Nephron (organoid): ENCODE measurements at regions not wholly inside any gene's neighbourhood (a gene's known extent, or its start where the extent isn't known, plus 50 kb on each side); places are given as distances from the start of the nearest gene placed in this dataset.

Experiments
- H3K27ac Mint-ChIP-seq, 3 experiments: 2 replicates each; pipeline ENCODE4 v1.8.0; 2020; ENCODE audit warnings: mixed read lengths in 3 of 3, mild to moderate bottlenecking in 2 of 3, moderate library complexity in 1 of 3
- H3K27me3 Mint-ChIP-seq: 2 replicates; pipeline ENCODE4 v1.8.0; 2021; ENCODE audit warnings: low read depth, mild to moderate bottlenecking, moderate library complexity, mixed read lengths
- H3K36me3 Mint-ChIP-seq: 2 replicates; pipeline ENCODE4 v1.8.0; 2020; ENCODE audit warnings: low read depth, mixed read lengths
- H3K4me1 Mint-ChIP-seq: 2 replicates; pipeline ENCODE4 v1.8.0; 2020; ENCODE audit warnings: mixed read lengths
- H3K4me3 Mint-ChIP-seq, 3 experiments: 2 replicates each; pipeline ENCODE4 v1.8.0; 2020; ENCODE audit warnings: mild to moderate bottlenecking in 3 of 3, mixed read lengths in 3 of 3, moderate library complexity in 2 of 3
- H3K9me3 Mint-ChIP-seq: 2 replicates; pipeline ENCODE4 v1.8.0; 2020; ENCODE audit warnings: mixed read lengths
- TF ChIP-seq, protein P1 (sequence below), 3 experiments: fragments of 200-600 bp; sonication (generic); IDR thresholded peaks; one replicate each; pipeline ENCODE4 v1.5.0; 2021; ENCODE audit warnings: antibody characterized with exemption in 3 of 3; ENCODE audit not compliant: unreplicated experiment in 3 of 3

DNA sequence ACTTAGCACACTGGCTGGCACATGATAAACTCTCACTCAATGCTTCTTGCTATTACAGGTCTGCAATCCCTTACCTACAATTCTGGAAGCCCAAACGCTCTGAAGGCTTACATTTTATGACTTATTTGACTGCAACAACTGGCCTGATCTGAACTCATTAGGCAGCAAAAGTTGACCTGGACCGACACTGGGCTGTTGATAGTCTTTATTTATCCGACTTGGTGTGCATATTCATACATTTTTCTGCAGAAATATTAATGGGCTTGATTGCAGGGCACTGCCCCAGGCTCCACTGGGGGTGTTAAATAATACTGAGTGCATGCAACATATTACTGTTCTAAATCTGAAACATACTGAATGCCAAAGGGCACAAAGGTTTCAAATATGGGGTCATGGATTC lies 1076.7 kb downstream of the BCL11B start:
- Mint-ChIP-seq H3K36me3 (no peaks in the 10 kb centered on the region), H3K27ac (no peak overlapping the region), H3K27me3 (peaks cover 16% of the 10 kb centered on the region), H3K9me3 (no peaks in the 10 kb centered on the region), H3K4me3 (no peak overlapping the region), H3K4me1 (no peaks in the 10 kb centered on the region)
- TF ChIP-seq, protein P1, sequence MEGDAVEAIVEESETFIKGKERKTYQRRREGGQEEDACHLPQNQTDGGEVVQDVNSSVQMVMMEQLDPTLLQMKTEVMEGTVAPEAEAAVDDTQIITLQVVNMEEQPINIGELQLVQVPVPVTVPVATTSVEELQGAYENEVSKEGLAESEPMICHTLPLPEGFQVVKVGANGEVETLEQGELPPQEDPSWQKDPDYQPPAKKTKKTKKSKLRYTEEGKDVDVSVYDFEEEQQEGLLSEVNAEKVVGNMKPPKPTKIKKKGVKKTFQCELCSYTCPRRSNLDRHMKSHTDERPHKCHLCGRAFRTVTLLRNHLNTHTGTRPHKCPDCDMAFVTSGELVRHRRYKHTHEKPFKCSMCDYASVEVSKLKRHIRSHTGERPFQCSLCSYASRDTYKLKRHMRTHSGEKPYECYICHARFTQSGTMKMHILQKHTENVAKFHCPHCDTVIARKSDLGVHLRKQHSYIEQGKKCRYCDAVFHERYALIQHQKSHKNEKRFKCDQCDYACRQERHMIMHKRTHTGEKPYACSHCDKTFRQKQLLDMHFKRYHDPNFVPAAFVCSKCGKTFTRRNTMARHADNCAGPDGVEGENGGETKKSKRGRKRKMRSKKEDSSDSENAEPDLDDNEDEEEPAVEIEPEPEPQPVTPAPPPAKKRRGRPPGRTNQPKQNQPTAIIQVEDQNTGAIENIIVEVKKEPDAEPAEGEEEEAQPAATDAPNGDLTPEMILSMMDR (IDR thresholded peaks at IDR 0.05; ENCODE audit: unreplicated experiment in 3 of 3): no peak

DNA sequence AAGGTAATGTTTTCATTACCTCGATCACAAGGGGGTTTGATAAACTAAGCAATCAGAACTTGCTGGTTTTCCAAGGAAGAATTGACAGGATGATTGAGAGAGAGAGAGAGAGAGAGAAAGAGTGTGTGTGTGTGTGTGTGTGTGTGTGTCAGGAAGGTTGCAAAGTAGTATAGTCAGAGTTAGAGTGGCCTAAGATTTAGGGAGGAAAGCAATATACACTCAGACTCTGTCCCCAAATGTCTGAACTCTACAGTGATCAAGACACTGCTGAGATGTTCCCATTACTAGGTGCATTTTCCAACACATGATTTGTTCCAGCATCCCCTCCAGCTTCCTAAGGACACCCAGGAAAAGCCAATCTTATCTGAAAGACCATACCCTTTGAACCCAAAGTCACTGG lies 1074.1 kb downstream of the BCL11B start:
- Mint-ChIP-seq H3K27ac (no peak overlapping the region), H3K9me3 (no peaks in the 10 kb centered on the region), H3K4me3 (no peak overlapping the region), H3K4me1 (no peaks in the 10 kb centered on the region), H3K27me3 (peaks cover 30% of the 10 kb centered on the region), H3K36me3 (no peaks in the 10 kb centered on the region)
- TF ChIP-seq, protein P1 (IDR thresholded peaks at IDR 0.05; ENCODE audit: unreplicated experiment in 3 of 3): no peak

DNA sequence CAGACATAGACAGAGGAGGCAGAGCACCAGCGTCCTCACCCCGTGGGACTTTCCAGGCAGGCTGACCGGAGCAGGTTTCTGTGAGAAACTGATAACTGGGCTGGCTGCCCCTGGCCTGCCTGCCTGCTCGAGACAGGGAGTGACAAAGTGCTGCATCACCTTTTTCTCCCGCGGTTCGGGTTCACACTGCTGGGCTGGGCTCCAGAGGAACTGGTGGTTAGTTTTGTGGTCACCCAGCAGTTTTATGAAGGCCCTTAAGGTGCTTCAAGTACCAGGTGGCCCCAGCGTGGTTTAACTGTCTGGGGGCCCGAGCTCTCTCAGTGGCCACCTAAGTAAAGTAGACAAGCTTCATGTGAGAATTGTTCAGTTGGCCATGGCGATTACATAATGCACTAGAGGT lies 1073.6 kb downstream of the BCL11B start:
- Mint-ChIP-seq H3K4me3 (no peak overlapping the region), H3K27ac (no peak overlapping the region), H3K27me3 (peaks cover 31% of the 10 kb centered on the region), H3K9me3 (no peaks in the 10 kb centered on the region), H3K36me3 (no peaks in the 10 kb centered on the region), H3K4me1 (no peaks in the 10 kb centered on the region)
- TF ChIP-seq, protein P1 (IDR thresholded peaks at IDR 0.05; ENCODE audit: unreplicated experiment in 3 of 3): no peak

DNA sequence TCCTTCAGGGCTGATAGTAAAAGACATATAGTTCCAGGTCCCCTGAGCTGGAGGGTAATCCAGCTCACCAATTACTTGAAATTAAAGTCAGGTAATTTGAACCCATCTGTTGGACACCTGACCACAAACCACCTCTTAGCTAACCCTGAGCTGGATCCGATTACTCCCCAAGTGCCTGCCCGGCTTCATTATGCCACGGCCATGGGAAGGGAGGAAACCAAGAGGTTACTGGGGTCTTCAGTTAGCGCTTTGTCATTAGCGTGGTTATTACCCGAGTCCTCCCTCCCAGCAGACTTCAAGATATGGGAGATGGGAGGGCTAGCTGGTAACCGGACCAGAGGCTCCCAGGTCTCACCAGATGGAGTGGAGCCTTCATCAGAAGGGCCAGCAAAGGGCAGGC lies 1071.4 kb downstream of the BCL11B start:
- no peaks in the 10 kb centered on the region for H3K4me1 Mint-ChIP-seq
- peaks cover 37% of the 10 kb centered on the region for H3K27me3 Mint-ChIP-seq
- no peaks in the 10 kb centered on the region for H3K36me3 Mint-ChIP-seq
- H3K27ac Mint-ChIP-seq: no peak overlapping the region
- H3K4me3 Mint-ChIP-seq: no peak overlapping the region
- TF ChIP-seq, protein P1 (IDR thresholded peaks at IDR 0.05; ENCODE audit: unreplicated experiment in 3 of 3): no peak
- no peaks in the 10 kb centered on the region for H3K9me3 Mint-ChIP-seq

DNA sequence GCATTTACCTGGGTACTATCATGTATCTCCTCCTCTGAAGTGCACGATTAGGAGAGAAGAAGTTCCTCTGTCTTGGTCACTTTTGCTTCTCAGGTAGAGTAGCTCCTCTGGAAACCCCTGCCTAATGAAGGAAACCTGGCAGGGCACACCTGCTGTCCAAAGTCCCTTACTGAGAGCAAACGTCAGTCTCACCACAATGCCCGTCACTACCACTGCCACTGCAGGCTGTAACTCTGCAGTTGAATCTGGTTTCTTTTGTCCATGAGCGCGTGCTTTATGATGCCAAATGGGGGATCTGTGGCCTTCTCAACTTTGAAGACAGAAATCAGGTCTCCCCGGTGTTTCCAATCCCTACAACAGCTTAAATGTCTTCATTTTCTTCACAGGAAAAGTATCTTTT lies 1068.6 kb downstream of the BCL11B start:
- H3K27me3 Mint-ChIP-seq: peaks cover 40% of the 10 kb centered on the region
- H3K4me1 Mint-ChIP-seq: no peaks in the 10 kb centered on the region
- H3K36me3 Mint-ChIP-seq: no peaks in the 10 kb centered on the region
- H3K4me3 Mint-ChIP-seq: no peak overlapping the region
- H3K9me3 Mint-ChIP-seq: no peaks in the 10 kb centered on the region
- TF ChIP-seq, protein P1 (IDR thresholded peaks at IDR 0.05; ENCODE audit: unreplicated experiment in 3 of 3): no peak
- H3K27ac Mint-ChIP-seq: no peak overlapping the region

DNA sequence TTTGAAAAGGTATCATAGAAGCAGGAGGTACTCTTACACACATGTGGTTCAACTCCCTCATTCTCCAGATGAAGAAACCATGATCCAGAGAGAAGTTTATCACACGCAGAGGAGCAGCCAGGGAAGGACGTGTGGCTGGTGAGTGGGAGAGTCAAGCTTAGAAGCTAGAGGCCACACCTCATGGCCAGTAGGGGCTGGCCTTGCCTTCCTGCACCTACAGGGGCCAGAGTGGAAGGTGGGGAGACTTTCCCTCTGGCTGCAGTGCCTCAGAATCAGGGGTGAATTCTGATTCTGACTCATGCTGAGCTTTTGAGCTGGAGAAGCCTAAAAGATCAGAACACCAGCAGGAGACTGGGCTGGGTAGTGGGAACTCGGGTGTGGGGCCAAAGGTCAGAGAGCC lies 1067.9 kb downstream of the BCL11B start:
- TF ChIP-seq, protein P1 (IDR thresholded peaks at IDR 0.05; ENCODE audit: unreplicated experiment in 3 of 3): no peak
- H3K9me3 Mint-ChIP-seq: no peaks in the 10 kb centered on the region
- H3K27me3 Mint-ChIP-seq: peaks cover 41% of the 10 kb centered on the region
- H3K27ac Mint-ChIP-seq: no peak overlapping the region
- H3K4me3 Mint-ChIP-seq: no peak overlapping the region
- no peaks in the 10 kb centered on the region for H3K4me1 Mint-ChIP-seq
- no peaks in the 10 kb centered on the region for H3K36me3 Mint-ChIP-seq
